ENCODE measurements at regions not wholly inside any gene's neighbourhood (a gene's known extent, or its start where the extent isn't known, plus 50 kb on each side); places are given as distances from the start of the nearest gene placed in this dataset.
A peak's percentile ranks its signal among the peaks of the same experiment; 100 is the strongest.

DNA sequence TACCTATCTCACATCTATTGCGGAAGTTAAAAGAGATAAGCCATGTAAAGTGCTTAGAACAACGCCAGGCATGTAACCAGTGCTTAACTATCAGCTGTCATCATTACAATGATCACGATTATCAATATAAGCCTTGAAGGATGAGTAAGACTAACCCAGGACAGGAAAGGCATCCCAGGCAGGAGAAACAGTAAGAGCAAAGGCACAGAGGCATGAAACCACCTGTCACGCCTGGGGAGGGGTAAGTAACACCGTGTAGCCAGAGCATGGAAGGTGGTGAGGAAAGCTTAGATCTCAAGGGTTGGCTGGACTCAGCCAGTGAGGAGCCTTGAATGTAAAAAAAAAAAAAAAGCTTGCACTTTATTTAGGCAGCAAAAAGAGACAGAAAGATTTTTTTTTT, 71.7 kb upstream of the NOCT start:
- Mint-ChIP-seq H3K36me3 (ENCODE audit: low read depth) (no peaks in the 10 kb centered on the region), H3K27ac (no peak overlapping the region), H3K9me3 (no peaks in the 10 kb centered on the region), H3K4me3 (no peak overlapping the region), H3K27me3 (ENCODE audit: low read depth, poor library complexity) (no peaks in the 10 kb centered on the region), H3K4me1 (no peaks in the 10 kb centered on the region)
- DNase-seq: no peak
- TF ChIP-seq, protein P1, sequence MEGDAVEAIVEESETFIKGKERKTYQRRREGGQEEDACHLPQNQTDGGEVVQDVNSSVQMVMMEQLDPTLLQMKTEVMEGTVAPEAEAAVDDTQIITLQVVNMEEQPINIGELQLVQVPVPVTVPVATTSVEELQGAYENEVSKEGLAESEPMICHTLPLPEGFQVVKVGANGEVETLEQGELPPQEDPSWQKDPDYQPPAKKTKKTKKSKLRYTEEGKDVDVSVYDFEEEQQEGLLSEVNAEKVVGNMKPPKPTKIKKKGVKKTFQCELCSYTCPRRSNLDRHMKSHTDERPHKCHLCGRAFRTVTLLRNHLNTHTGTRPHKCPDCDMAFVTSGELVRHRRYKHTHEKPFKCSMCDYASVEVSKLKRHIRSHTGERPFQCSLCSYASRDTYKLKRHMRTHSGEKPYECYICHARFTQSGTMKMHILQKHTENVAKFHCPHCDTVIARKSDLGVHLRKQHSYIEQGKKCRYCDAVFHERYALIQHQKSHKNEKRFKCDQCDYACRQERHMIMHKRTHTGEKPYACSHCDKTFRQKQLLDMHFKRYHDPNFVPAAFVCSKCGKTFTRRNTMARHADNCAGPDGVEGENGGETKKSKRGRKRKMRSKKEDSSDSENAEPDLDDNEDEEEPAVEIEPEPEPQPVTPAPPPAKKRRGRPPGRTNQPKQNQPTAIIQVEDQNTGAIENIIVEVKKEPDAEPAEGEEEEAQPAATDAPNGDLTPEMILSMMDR (IDR thresholded peaks at IDR 0.05): no peak

DNA sequence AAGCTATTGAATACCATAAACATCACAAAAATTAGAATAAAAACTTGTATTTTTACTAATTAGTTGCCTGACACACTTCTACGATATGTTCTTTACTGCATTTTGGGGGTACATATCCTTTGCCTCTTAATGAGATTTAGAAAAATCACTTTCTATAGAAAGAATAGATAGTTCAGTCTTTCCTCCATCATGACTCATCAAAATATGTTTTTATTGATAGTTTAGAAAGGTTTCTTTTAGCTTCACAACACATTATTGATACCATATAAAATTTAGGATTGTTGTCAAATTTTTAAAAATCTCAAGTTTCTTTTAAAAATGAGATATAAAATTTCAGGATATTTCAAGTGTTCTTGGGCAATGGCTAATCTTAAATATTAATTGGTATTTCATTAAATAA, 74.5 kb upstream of the NOCT start:
- Mint-ChIP-seq H3K36me3 (ENCODE audit: low read depth) (no peaks in the 10 kb centered on the region), H3K4me1 (peaks cover 24% of the 10 kb centered on the region), H3K27me3 (ENCODE audit: low read depth, poor library complexity) (no peaks in the 10 kb centered on the region), H3K9me3 (no peaks in the 10 kb centered on the region), H3K27ac (no peak overlapping the region), H3K4me3 (no peak overlapping the region)
- TF ChIP-seq, protein P1 (IDR thresholded peaks at IDR 0.05): no peak
- no peak for DNase-seq

DNA sequence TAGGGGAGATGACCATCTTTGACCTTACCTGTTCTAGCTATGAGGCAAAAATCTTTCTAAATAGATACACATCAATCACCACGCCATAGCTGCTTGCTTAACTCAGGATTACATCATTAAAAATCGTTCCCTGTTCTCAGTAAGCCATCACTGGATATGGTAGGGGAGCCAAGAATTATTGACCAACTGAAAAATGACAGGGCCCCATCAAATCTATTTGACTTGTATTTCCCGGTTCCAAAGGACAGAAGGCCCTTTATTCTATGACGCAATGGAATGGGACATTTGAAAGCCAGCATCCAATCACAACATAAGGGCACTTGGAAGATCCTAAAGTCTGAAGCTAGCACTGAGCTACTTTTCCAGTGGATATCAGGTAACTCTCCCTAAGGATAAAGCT, 75.6 kb upstream of the NOCT start:
- H3K27ac Mint-ChIP-seq: no peak overlapping the region
- no peaks in the 10 kb centered on the region for H3K9me3 Mint-ChIP-seq
- peaks cover 35% of the 10 kb centered on the region for H3K4me1 Mint-ChIP-seq
- DNase-seq: no peak
- H3K36me3 Mint-ChIP-seq (ENCODE audit: low read depth): no peaks in the 10 kb centered on the region
- no peak overlapping the region for H3K4me3 Mint-ChIP-seq
- H3K27me3 Mint-ChIP-seq (ENCODE audit: low read depth, poor library complexity): no peaks in the 10 kb centered on the region
- TF ChIP-seq, protein P1 (IDR thresholded peaks at IDR 0.05): no peak

DNA sequence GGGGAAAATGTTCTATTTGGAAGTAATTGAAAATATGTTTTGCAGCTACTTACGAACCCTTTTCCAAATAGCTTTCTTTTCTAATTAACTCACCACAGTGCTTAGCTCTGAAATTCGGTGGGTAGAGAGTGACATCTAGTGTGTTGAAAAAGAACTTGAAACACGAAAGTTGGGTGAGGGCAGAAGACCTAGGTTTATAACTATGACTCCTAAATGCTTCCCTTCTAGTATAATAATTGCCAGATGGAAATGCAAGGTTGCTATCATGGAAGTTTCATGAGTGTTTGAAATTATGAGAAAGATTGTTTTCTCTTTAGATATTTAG, 77.3 kb upstream of the NOCT start:
- no peak overlapping the region for H3K27ac Mint-ChIP-seq
- no peak overlapping the region for H3K4me3 Mint-ChIP-seq
- TF ChIP-seq, protein P1 (IDR thresholded peaks at IDR 0.05): peak; percentile 61
- no peaks in the 10 kb centered on the region for H3K36me3 Mint-ChIP-seq (ENCODE audit: low read depth)
- peaks cover 43% of the 10 kb centered on the region for H3K4me1 Mint-ChIP-seq
- no peaks in the 10 kb centered on the region for H3K9me3 Mint-ChIP-seq
- H3K27me3 Mint-ChIP-seq (ENCODE audit: low read depth, poor library complexity): no peaks in the 10 kb centered on the region
- DNase-seq: no peak

DNA sequence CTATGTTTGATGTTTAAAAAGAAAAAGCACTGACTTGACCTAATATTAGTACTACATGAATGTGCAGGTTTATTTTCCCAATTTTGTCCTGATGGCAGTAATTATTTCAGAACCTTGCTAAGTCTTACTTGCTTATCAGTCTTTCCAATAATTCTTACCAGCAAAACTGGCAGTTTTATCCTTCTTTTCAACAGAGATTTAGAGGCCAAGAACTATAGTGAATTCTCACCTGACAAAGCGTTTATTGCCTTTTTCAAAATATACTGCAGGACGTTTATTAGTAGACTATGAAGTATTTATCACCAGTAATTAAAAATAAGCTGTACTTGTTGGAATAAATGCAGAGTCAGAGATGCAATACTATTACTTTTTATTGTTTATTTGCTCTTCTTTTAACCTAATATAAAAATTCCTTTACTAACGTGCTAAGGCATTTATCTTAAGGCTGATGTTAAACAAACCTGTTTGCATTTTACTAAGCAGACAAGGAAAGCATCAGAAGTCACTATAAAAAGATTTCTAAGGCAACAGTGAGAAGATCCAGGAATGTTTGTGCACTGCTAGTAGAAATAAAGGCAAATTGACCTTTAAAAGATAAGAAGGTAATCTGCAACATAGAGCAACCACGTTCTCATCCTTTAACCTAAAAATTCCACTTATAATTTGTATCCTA, 80.3 kb upstream of the NOCT start:
- no peak overlapping the region for H3K27ac Mint-ChIP-seq
- peaks cover 43% of the 10 kb centered on the region for H3K4me1 Mint-ChIP-seq
- H3K9me3 Mint-ChIP-seq: no peaks in the 10 kb centered on the region
- H3K4me3 Mint-ChIP-seq: no peak overlapping the region
- TF ChIP-seq, protein P1 (IDR thresholded peaks at IDR 0.05): no peak
- no peaks in the 10 kb centered on the region for H3K36me3 Mint-ChIP-seq (ENCODE audit: low read depth)
- DNase-seq: no peak
- no peaks in the 10 kb centered on the region for H3K27me3 Mint-ChIP-seq (ENCODE audit: low read depth, poor library complexity)

DNA sequence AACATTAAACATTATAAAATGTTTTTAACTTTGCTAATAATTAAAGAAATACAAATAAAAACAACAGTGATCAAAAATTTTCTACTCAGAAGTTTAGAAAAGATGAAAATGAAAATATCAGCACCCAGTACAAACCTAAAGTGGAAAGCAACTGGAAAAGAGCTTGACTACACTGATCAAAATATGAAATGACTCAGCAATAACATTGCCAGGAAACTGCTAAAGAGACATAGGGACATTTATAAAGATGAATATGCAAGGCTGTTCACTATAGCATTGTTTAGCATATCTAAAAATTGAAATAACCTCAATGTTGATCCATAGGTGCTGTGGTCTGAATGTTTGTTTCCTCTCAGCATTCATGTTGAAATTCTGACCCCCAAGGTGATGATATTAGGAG, 88.5 kb upstream of the NOCT start:
- Mint-ChIP-seq H3K9me3 (peaks cover 30% of the 10 kb centered on the region), H3K4me1 (no peaks in the 10 kb centered on the region), H3K27me3 (ENCODE audit: low read depth, poor library complexity) (peaks cover 4% of the 10 kb centered on the region), H3K36me3 (ENCODE audit: low read depth) (peaks cover 6% of the 10 kb centered on the region), H3K4me3 (no peak overlapping the region), H3K27ac (no peak overlapping the region)
- TF ChIP-seq, protein P1 (IDR thresholded peaks at IDR 0.05): no peak
- DNase-seq: no peak

Data from nephron progenitor cell (in vitro differentiated cells).